ENCODE measurements at regions not wholly inside any gene's neighbourhood (a gene's known extent, or its start where the extent isn't known, plus 50 kb on each side); places are given as distances from the start of the nearest gene placed in this dataset.
A peak's percentile ranks its signal among the peaks of the same experiment; 100 is the strongest.

- TF ChIP-seq BCL6B (tag by site-specific recombination; IDR thresholded peaks at IDR 0.05) (no peak), ZNF239 (tag by site-specific recombination; IDR thresholded peaks at IDR 0.05) (no peak)
Measured at GRCh38 chr3:193884027-193884426, 251.9 kb upstream of the HES1 start (continued).

- Histone ChIP-seq H3K9me3 (ENCODE audit: control insufficient read depth, insufficient read depth, low read depth, low read length) (no peaks in the 10 kb centered on the region), H3K4me3 (ENCODE audit: low read depth, low read length) (no peak overlapping the region), H3K4me1 (ENCODE audit: control insufficient read depth, insufficient read depth, low read length) (no peaks in the 10 kb centered on the region), H3K27ac (ENCODE audit: extremely low read depth, low read depth, low read length) (no peak overlapping the region), H3K36me3 (ENCODE audit: control insufficient read depth in 2 of 2, insufficient read depth in 1 of 2, low read length in 2 of 2) (no peaks in the 10 kb centered on the region)
- TF ChIP-seq ZNF132 (tag by site-specific recombination; IDR thresholded peaks at IDR 0.05; ENCODE audit: borderline replicate concordance): no peak
- CTCF ChIA-PET: no interaction called here
- POLR2A ChIA-PET: no interaction called here
Measured at GRCh38 chr3:193884652-193885051, 251.3 kb upstream of the HES1 start.

- Histone ChIP-seq H3K4me3 (ENCODE audit: low read depth, low read length) (no peak overlapping the region), H3K27ac (ENCODE audit: extremely low read depth, low read depth, low read length) (no peak overlapping the region), H3K4me1 (ENCODE audit: control insufficient read depth, insufficient read depth, low read length) (no peaks in the 10 kb centered on the region), H3K36me3 (ENCODE audit: control insufficient read depth in 2 of 2, insufficient read depth in 1 of 2, low read length in 2 of 2) (no peaks in the 10 kb centered on the region), H3K9me3 (ENCODE audit: control insufficient read depth, insufficient read depth, low read depth, low read length) (no peaks in the 10 kb centered on the region)
- ChIA-PET CTCF (no interaction called here), POLR2A (no interaction called here)
- TF ChIP-seq ZNF768 (tag by site-specific recombination; IDR thresholded peaks at IDR 0.05): no peak
- peak; percentile 35 for TF ChIP-seq SETDB1 (IDR thresholded peaks at IDR 0.05; ENCODE audit: insufficient read length, low read length)
- TF ChIP-seq ZNF571 (tag by site-specific recombination; IDR thresholded peaks at IDR 0.05): no peak
- no peak for TF ChIP-seq ZNF518A (tag by site-specific recombination; conservative IDR thresholded peaks at IDR 0.05; ENCODE audit: low read depth)
Measured at GRCh38 chr3:193885832-193886231, 250.1 kb upstream of the HES1 start.

GRCh38 chr3:193890016-193890897, 245.7 kb upstream of the HES1 start:
- ChIA-PET CTCF (no interaction called here), POLR2A (no interaction called here)
- Histone ChIP-seq H3K36me3 (ENCODE audit: control insufficient read depth in 2 of 2, insufficient read depth in 1 of 2, low read length in 2 of 2) (no peaks in the 10 kb centered on the region), H3K9me3 (ENCODE audit: control insufficient read depth, insufficient read depth, low read depth, low read length) (no peaks in the 10 kb centered on the region), H3K27ac (ENCODE audit: extremely low read depth, low read depth, low read length) (no peak overlapping the region), H3K4me1 (ENCODE audit: control insufficient read depth, insufficient read depth, low read length) (no peaks in the 10 kb centered on the region), H3K4me3 (ENCODE audit: low read depth, low read length) (no peak overlapping the region)
- TF ChIP-seq KLF8 (tag by site-specific recombination; IDR thresholded peaks at IDR 0.05) (no peak), ZNF701 (tag by site-specific recombination; IDR thresholded peaks at IDR 0.05) (no peak), ZNF19 (tag by site-specific recombination; IDR thresholded peaks at IDR 0.05; ENCODE audit: low read depth) (no peak), ELK4 (IDR thresholded peaks at IDR 0.05; ENCODE audit: borderline replicate concordance, low read depth, low read length) (no peak), MZF1 (tag by site-specific recombination; IDR thresholded peaks at IDR 0.05; ENCODE audit: borderline replicate concordance) (no peak), KLF9 (tag by site-specific recombination; IDR thresholded peaks at IDR 0.05; ENCODE audit: low read depth) (no peak), ZNF48 (tag by site-specific recombination; IDR thresholded peaks at IDR 0.05) (no peak), ZBTB11 (tag by site-specific recombination; conservative IDR thresholded peaks at IDR 0.05; ENCODE audit: low read depth) (no peak), HOXA7 (CRISPR knock-in tag; IDR thresholded peaks at IDR 0.05; ENCODE audit: borderline replicate concordance) (no peak), KLF16 (tag by site-specific recombination; IDR thresholded peaks at IDR 0.05) (no peak), ZNF366 (tag by site-specific recombination; conservative IDR thresholded peaks at IDR 0.05) (no peak)

Data from HEK293 (cell line).